ENCODE measurements at regions not wholly inside any gene's neighbourhood (a gene's known extent, or its start where the extent isn't known, plus 50 kb on each side); places are given as distances from the start of the nearest gene placed in this dataset.

DNA sequence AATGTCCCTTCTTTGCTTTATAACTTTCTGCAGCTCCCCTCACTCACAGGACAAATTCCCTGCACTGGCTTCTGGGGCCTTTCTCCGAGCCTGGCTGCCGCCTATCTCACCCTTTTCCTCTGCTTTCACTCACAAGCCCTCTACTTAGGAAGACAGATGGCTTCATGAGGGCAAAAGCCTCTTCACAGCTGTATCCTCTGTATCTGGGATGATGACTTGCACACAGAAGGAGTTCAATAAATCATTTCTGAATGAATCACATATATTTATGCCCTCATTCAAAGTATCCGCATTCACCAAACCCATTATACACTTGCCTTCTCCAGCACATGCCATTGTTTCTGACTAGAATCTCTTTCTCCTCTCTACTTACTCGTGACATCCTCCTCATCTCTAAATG is 159.0 kb upstream of the RIPOR2 start:
- no peak overlapping the region for H3K4me3 ChIP-seq
- H3K27ac ChIP-seq (ENCODE audit: control insufficient read depth, insufficient read depth): no peak overlapping the region
- H3K4me1 ChIP-seq (ENCODE audit: control insufficient read depth, insufficient read depth, low read length): no peaks in the 10 kb centered on the region
- ATAC-seq (no peak), FAIRE-seq (no peak), DNase-seq (ENCODE audit: low read depth, low spot score) (no peak)
- H3K79me2 ChIP-seq (ENCODE audit: control insufficient read depth, insufficient read depth, low read length): no peaks in the 10 kb centered on the region
- POLR2A ChIA-PET: no interaction called here
- RAD21 ChIA-PET (ENCODE audit: unreplicated experiment): interaction anchor here (0.8 kb wide), 1 partner anchor 283 kb away, joined by 3 read pairs; no protein-coding TSS in a partner anchor
- H3K9ac ChIP-seq (ENCODE audit: control insufficient read depth, insufficient read depth, low read length): no peak overlapping the region
- H4K20me1 ChIP-seq (ENCODE audit: control insufficient read depth, insufficient read depth): no peaks in the 10 kb centered on the region
- 75% methylated on average over 4 of the region's 4 CpGs for whole genome bisulfite sequencing (ENCODE audit: insufficient coverage, insufficient replicate concordance, low lambda C conversion rate, missing lambda C conversion rate)
- H3K36me3 ChIP-seq (ENCODE audit: control insufficient read depth in 2 of 2, insufficient read depth in 2 of 2, low read length in 1 of 2): no peaks in the 10 kb centered on the region
- BruUV-seq (replicated peaks): no TSS peak
- H3K27me3 ChIP-seq (replicated peaks in 1 of 2; ENCODE audit: control insufficient read depth in 2 of 2, insufficient read depth in 2 of 2, low read length in 1 of 2): no peaks in the 10 kb centered on the region
- intact Hi-C loops (cut with micrococcal nuclease; ENCODE audit: unreplicated experiment): no loop called here
- no peaks in the 10 kb centered on the region for H3K9me3 ChIP-seq (replicated peaks; ENCODE audit: control insufficient read depth, insufficient read depth, low read length)
- SMC1A ChIA-PET (ENCODE audit: uncharacterized antibody, unreplicated experiment): interaction anchor here (0.6 to 1.3 kb wide), 6 partner anchors 10 to 241 kb away, joined by 3 to 5 read pairs (median 4); no protein-coding TSS in a partner anchor
- H3K4me2 ChIP-seq (ENCODE audit: control insufficient read depth, insufficient read depth): no peak overlapping the region
- in situ Hi-C loops (cut with MboI): no loop called here
- H2AFZ ChIP-seq (ENCODE audit: control insufficient read depth, low read depth, low read length): no peak overlapping the region
- TF ChIP-seq MYB (IDR thresholded peaks at IDR 0.05; ENCODE audit: borderline replicate concordance, low read depth, low read length) (no peak), EGR1 (IDR thresholded peaks at IDR 0.05; ENCODE audit: borderline replicate concordance in 1 of 2, low read depth in 2 of 2, low read length in 2 of 2) (no peak), RAD51 (IDR thresholded peaks at IDR 0.05) (no peak), GABPA (IDR thresholded peaks at IDR 0.05; ENCODE audit: low read depth) (no peak), NFYB (IDR thresholded peaks at IDR 0.05; ENCODE audit: insufficient read depth, low read depth, low read length) (no peak), CHD2 (IDR thresholded peaks at IDR 0.05; ENCODE audit: borderline replicate concordance, low read depth, low read length) (no peak), BMI1 (IDR thresholded peaks at IDR 0.05; ENCODE audit: borderline replicate concordance) (no peak), SRF (IDR thresholded peaks at IDR 0.05; ENCODE audit: low read depth in 2 of 2, low read length in 2 of 2) (no peak), POLR2A (IDR thresholded peaks at IDR 0.05; ENCODE audit: low read depth, low read length) (no peak), SREBF1 (IDR thresholded peaks at IDR 0.05; ENCODE audit: low read length) (no peak), CHD4 (IDR thresholded peaks at IDR 0.05) (no peak), TAF1 (IDR thresholded peaks at IDR 0.05; ENCODE audit: borderline replicate concordance, low read depth, low read length) (no peak), HDGF (IDR thresholded peaks at IDR 0.05) (no peak)
- TF ChIP-seq, protein P1, sequence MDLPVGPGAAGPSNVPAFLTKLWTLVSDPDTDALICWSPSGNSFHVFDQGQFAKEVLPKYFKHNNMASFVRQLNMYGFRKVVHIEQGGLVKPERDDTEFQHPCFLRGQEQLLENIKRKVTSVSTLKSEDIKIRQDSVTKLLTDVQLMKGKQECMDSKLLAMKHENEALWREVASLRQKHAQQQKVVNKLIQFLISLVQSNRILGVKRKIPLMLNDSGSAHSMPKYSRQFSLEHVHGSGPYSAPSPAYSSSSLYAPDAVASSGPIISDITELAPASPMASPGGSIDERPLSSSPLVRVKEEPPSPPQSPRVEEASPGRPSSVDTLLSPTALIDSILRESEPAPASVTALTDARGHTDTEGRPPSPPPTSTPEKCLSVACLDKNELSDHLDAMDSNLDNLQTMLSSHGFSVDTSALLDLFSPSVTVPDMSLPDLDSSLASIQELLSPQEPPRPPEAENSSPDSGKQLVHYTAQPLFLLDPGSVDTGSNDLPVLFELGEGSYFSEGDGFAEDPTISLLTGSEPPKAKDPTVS (IDR thresholded peaks at IDR 0.05; ENCODE audit: low read depth, low read length): no peak
- TF ChIP-seq, protein P2, sequence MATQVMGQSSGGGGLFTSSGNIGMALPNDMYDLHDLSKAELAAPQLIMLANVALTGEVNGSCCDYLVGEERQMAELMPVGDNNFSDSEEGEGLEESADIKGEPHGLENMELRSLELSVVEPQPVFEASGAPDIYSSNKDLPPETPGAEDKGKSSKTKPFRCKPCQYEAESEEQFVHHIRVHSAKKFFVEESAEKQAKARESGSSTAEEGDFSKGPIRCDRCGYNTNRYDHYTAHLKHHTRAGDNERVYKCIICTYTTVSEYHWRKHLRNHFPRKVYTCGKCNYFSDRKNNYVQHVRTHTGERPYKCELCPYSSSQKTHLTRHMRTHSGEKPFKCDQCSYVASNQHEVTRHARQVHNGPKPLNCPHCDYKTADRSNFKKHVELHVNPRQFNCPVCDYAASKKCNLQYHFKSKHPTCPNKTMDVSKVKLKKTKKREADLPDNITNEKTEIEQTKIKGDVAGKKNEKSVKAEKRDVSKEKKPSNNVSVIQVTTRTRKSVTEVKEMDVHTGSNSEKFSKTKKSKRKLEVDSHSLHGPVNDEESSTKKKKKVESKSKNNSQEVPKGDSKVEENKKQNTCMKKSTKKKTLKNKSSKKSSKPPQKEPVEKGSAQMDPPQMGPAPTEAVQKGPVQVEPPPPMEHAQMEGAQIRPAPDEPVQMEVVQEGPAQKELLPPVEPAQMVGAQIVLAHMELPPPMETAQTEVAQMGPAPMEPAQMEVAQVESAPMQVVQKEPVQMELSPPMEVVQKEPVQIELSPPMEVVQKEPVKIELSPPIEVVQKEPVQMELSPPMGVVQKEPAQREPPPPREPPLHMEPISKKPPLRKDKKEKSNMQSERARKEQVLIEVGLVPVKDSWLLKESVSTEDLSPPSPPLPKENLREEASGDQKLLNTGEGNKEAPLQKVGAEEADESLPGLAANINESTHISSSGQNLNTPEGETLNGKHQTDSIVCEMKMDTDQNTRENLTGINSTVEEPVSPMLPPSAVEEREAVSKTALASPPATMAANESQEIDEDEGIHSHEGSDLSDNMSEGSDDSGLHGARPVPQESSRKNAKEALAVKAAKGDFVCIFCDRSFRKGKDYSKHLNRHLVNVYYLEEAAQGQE (IDR thresholded peaks at IDR 0.05; ENCODE audit: low read depth, low read length): no peak
- TF ChIP-seq, protein P3, sequence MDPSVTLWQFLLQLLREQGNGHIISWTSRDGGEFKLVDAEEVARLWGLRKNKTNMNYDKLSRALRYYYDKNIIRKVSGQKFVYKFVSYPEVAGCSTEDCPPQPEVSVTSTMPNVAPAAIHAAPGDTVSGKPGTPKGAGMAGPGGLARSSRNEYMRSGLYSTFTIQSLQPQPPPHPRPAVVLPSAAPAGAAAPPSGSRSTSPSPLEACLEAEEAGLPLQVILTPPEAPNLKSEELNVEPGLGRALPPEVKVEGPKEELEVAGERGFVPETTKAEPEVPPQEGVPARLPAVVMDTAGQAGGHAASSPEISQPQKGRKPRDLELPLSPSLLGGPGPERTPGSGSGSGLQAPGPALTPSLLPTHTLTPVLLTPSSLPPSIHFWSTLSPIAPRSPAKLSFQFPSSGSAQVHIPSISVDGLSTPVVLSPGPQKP (IDR thresholded peaks at IDR 0.05; ENCODE audit: low read depth, low read length): no peak
- TF ChIP-seq, protein P4, sequence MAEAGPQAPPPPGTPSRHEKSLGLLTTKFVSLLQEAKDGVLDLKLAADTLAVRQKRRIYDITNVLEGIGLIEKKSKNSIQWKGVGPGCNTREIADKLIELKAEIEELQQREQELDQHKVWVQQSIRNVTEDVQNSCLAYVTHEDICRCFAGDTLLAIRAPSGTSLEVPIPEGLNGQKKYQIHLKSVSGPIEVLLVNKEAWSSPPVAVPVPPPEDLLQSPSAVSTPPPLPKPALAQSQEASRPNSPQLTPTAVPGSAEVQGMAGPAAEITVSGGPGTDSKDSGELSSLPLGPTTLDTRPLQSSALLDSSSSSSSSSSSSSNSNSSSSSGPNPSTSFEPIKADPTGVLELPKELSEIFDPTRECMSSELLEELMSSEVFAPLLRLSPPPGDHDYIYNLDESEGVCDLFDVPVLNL (IDR thresholded peaks at IDR 0.05; ENCODE audit: low read depth, low read length): no peak
- TF ChIP-seq, protein P5, sequence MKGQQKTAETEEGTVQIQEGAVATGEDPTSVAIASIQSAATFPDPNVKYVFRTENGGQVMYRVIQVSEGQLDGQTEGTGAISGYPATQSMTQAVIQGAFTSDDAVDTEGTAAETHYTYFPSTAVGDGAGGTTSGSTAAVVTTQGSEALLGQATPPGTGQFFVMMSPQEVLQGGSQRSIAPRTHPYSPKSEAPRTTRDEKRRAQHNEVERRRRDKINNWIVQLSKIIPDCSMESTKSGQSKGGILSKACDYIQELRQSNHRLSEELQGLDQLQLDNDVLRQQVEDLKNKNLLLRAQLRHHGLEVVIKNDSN (IDR thresholded peaks at IDR 0.05; ENCODE audit: borderline replicate concordance, extremely low read length, insufficient read depth, low read depth, low read length): no peak
- CTCF ChIA-PET: interaction anchor here (1.0 to 1.1 kb wide), 2 partner anchors 9 to 18 kb away, joined by 3 read pairs; no protein-coding TSS in a partner anchor

Data from GM12878 (cell line).